ENCODE measurements at regions not wholly inside any gene's neighbourhood (a gene's known extent, or its start where the extent isn't known, plus 50 kb on each side); places are given as distances from the start of the nearest gene placed in this dataset.

DNA sequence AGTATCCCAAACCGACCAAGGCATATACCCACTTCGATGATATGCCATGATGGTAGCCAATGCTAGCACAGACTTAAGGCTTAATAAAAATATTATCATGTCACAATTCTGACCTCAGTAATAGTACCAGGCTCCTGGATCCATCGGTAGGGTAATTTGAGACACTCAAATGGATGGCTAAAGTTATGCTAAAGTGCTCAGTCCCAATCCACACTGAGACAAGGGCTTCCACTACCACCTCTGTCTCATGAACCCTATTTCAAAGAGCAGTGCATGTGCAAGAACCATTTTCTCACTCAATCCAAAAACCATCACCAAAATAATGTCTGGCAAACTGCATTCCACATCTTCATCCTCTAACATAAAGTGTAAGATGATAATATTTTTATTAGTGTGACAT is 122.4 kb upstream of the KRR1 start (continued):
- TF ChIP-seq KDM4B (IDR thresholded peaks at IDR 0.05; ENCODE audit: borderline replicate concordance in 2 of 2, low read depth in 1 of 2) (no peak), SMARCE1 (IDR thresholded peaks at IDR 0.05) (no peak)

DNA sequence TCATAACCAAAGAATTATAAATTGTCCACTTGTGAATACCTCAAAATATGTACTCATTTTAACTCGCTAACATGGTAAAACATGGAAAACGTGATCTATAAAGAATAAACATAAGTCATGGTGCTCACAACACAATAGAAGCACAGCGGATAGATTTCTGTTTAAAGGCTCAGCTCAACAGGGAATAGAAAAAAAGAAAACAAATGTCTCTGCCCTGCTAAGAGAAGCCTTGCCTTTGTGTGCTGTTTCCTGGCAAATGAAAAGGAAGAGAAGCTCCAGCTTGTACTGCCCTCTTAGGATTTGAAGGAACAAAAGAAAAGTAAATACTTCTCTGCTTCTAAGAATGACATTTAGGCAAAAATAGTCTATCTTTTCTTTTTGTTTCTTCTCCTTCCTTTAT is 121.0 kb upstream of the KRR1 start:
- CTCF ChIA-PET (ENCODE audit: low intra/inter-chr PET ratio), result no interaction called here
- Histone ChIP-seq H3K4me3 (no peak overlapping the region), H3K9me3 (replicated peaks; ENCODE audit: control insufficient read depth, insufficient read depth, low read depth, low read length) (no peaks in the 10 kb centered on the region), H3K27ac (ENCODE audit: extremely low read depth, low read depth, low read length) (no peak overlapping the region), H3K4me1 (replicated peaks in 1 of 2; ENCODE audit: control insufficient read depth in 2 of 2, insufficient read depth in 2 of 2, low read length in 2 of 2) (peaks cover 0 to 14% of the 10 kb centered on the region in 2 experiments; a peak in 3 of 5 replicates), H3K4me2 (ENCODE audit: insufficient read depth, low read length) (no peak overlapping the region), H4K20me1 (replicated peaks; ENCODE audit: control insufficient read depth, insufficient read depth, low read length) (no peaks in the 10 kb centered on the region), H3K27me3 (ENCODE audit: control insufficient read depth in 2 of 2, insufficient read depth in 2 of 2, low read length in 2 of 2) (no peaks in the 10 kb centered on the region), H3K79me2 (ENCODE audit: control insufficient read depth, insufficient read depth, low read length) (no peaks in the 10 kb centered on the region), H2AFZ (ENCODE audit: low read depth, low read length) (no peak overlapping the region), H3K9ac (ENCODE audit: insufficient read depth in 1 of 2, low read depth in 2 of 2, low read length in 2 of 2) (no peak overlapping the region), H3K36me3 (ENCODE audit: control insufficient read depth, insufficient read depth, low read length) (no peaks in the 10 kb centered on the region), H3K9me1 (ENCODE audit: control insufficient read depth, insufficient read depth, low read length) (no peaks in the 10 kb centered on the region)
- DNase-seq (ENCODE audit: extremely low read depth in 1 of 4, low spot score in 3 of 4) (no peak), FAIRE-seq (no peak), ATAC-seq (no peak)
- POLR2A ChIA-PET, result no interaction called here
- no TSS peak for BruUV-seq (replicated peaks)
- WGBS (ENCODE audit: insufficient coverage, low coverage, missing lambda C conversion rate), result 42% methylated on average over 3 of the region's 3 CpGs
- in situ Hi-C loops (cut with MboI), result no loop called here
- intact Hi-C loops (cut with micrococcal nuclease), result no loop called here
- TF ChIP-seq NELFE (IDR thresholded peaks at IDR 0.05; ENCODE audit: insufficient read depth, insufficient read length) (no peak), ZMIZ1 (IDR thresholded peaks at IDR 0.05; ENCODE audit: low read depth in 2 of 2, low read length in 2 of 2) (no peak), SMARCE1 (IDR thresholded peaks at IDR 0.05) (no peak), SMAD3 (CRISPR knock-in tag; conservative IDR thresholded peaks at IDR 0.05) (no peak), FOXA3 (CRISPR knock-in tag; conservative IDR thresholded peaks at IDR 0.05 in 1 of 2, IDR thresholded peaks at IDR 0.05 in 1 of 2) (no peak), RAD51 (IDR thresholded peaks at IDR 0.05; ENCODE audit: borderline replicate concordance, low read depth) (no peak), SRSF9 (IDR thresholded peaks at IDR 0.05; ENCODE audit: borderline replicate concordance, low read depth, low read length) (no peak), CREB3 (tag; conservative IDR thresholded peaks at IDR 0.05; ENCODE audit: low read depth) (no peak)
- TF ChIP-seq, protein P1, sequence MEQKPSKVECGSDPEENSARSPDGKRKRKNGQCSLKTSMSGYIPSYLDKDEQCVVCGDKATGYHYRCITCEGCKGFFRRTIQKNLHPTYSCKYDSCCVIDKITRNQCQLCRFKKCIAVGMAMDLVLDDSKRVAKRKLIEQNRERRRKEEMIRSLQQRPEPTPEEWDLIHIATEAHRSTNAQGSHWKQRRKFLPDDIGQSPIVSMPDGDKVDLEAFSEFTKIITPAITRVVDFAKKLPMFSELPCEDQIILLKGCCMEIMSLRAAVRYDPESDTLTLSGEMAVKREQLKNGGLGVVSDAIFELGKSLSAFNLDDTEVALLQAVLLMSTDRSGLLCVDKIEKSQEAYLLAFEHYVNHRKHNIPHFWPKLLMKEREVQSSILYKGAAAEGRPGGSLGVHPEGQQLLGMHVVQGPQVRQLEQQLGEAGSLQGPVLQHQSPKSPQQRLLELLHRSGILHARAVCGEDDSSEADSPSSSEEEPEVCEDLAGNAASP (IDR thresholded peaks at IDR 0.05), result no peak
